NCI-H446 (cell line): ENCODE measurements at regions not wholly inside any gene's neighbourhood (a gene's known extent, or its start where the extent isn't known, plus 50 kb on each side); places are given as distances from the start of the nearest gene placed in this dataset.

Source experiments
- DNase-seq, 2 experiments: peaks; one replicate each; lab custom pipeline; 2025; lab: John Stamatoyannopoulos, UW

GRCh38 chr14:25150934-25151790 is 101.2 kb upstream of the STXBP6 start:
- peak; percentile 13 to 59 for DNase-seq

GRCh38 chr14:25150401-25150800 is 100.5 kb upstream of the STXBP6 start:
- DNase-seq, result no peak

- no peak for DNase-seq
These were observed 90.5 kb upstream of the STXBP6 start for GRCh38 chr14:25140411-25140810.

GRCh38 chr14:25136811-25137210 is 86.9 kb upstream of the STXBP6 start:
- DNase-seq, result no peak

- no peak for DNase-seq
These were observed 84.2 kb upstream of the STXBP6 start for GRCh38 chr14:25134184-25134583.

- DNase-seq, result peak in 1 of 2 experiments; percentile 59
These were observed 82.9 kb upstream of the STXBP6 start for GRCh38 chr14:25132732-25133422.

- DNase-seq, result no peak
These were observed 82.1 kb upstream of the STXBP6 start for GRCh38 chr14:25132094-25132493.

GRCh38 chr14:25122843-25123242 is 72.9 kb upstream of the STXBP6 start:
- DNase-seq, result no peak

- no peak for DNase-seq
These were observed 72.3 kb upstream of the STXBP6 start for GRCh38 chr14:25122211-25122610.

GRCh38 chr14:25121337-25122129 is 71.6 kb upstream of the STXBP6 start:
- DNase-seq, result no peak

- no peak for DNase-seq
These were observed 70.3 kb upstream of the STXBP6 start for GRCh38 chr14:25120261-25120660.

GRCh38 chr14:25118671-25119070 is 68.7 kb upstream of the STXBP6 start:
- DNase-seq, result no peak

GRCh38 chr14:25117342-25117741 is 67.4 kb upstream of the STXBP6 start:
- no peak for DNase-seq

- no peak for DNase-seq
These were observed 66.7 kb upstream of the STXBP6 start for GRCh38 chr14:25116607-25117006.

- no peak for DNase-seq
These were observed 63.4 kb upstream of the STXBP6 start for GRCh38 chr14:25113394-25113793.

- peak in 1 of 2 experiments; percentile 7 for DNase-seq
These were observed 61.2 kb upstream of the STXBP6 start for GRCh38 chr14:25111061-25111601.

- DNase-seq, result no peak
These were observed 60.2 kb upstream of the STXBP6 start for GRCh38 chr14:25110106-25110505.

GRCh38 chr14:25108959-25109358 is 59.0 kb upstream of the STXBP6 start:
- DNase-seq, result no peak

GRCh38 chr14:25108291-25108690 is 58.3 kb upstream of the STXBP6 start:
- no peak for DNase-seq

GRCh38 chr14:25103820-25104219 is 53.9 kb upstream of the STXBP6 start:
- no peak for DNase-seq

- no peak for DNase-seq
These were observed 53.3 kb upstream of the STXBP6 start for GRCh38 chr14:25103271-25103670.

GRCh38 chr14:25102788-25103187 is 52.8 kb upstream of the STXBP6 start:
- no peak for DNase-seq
